HepG2 (cell line): ENCODE measurements at regions not wholly inside any gene's neighbourhood (a gene's known extent, or its start where the extent isn't known, plus 50 kb on each side); places are given as distances from the start of the nearest gene placed in this dataset.

Experiments
- ATAC-seq: fragments of 200-7000 bp; cut with Tn5 transposase; 3 replicates; pipeline ENCODE4 v1.9.1; 2020; ENCODE audit warnings: mild to moderate bottlenecking, moderate library complexity
- BruUV-seq: library from RNA; stranded (reverse); fragments of 400-500 nt; replicated peaks from 2 replicates; lab custom pipeline; 2021; lab: Mats Ljungman, UMichigan
- CTCF ChIA-PET: fragments of 300-600 bp; formaldehyde crosslinking; extraction: SDS; loops from one replicate; lab custom pipeline; 2021; ENCODE audit warnings: low total read pairs, inconsistent platforms, low intra/inter-chr PET ratio; lab: Yijun Ruan, JAX
- POLR2A ChIA-PET: fragments of 350-600 bp; sonication (Branson Sonifier 250); formaldehyde crosslinking; loops from one replicate; lab custom pipeline; 2020; ENCODE audit warnings: antibody characterized with exemption, inconsistent platforms; lab: Yijun Ruan, JAX
- DNase-seq: peaks from one replicate; pipeline ENCODE4 v3.0.0-alpha.2; 2015; ENCODE audit warnings: low spot score
- FAIRE-seq: peaks from 3 replicates; lab custom pipeline; 2011; peaks lifted over from hg19 to GRCh38; lab: Jason Lieb, UNC
- H2AFZ ChIP-seq: one replicate; pipeline ENCODE4 v1.6.1; 2011; ENCODE audit warnings: low read length, inconsistent platforms
- H3K27ac ChIP-seq: fragments of 300-600 bp; 3 replicates; pipeline ENCODE4 v1.8.0; 2011; ENCODE audit warnings: mixed run types, mild to moderate bottlenecking, mixed read lengths, low read length, inconsistent platforms; ENCODE audit not compliant: insufficient read depth; ENCODE audit errors: extremely low read length
- H3K27me3 ChIP-seq, 2 experiments: fragments of 200-600 bp in 1 of 2; 2 replicates in 1 of 2; 3 replicates in 1 of 2; pipeline versions ENCODE4 v1.6.0 to v1.8.0; 2011; ENCODE audit warnings: low read length in 2 of 2, mild to moderate bottlenecking in 2 of 2, moderate library complexity in 2 of 2, inconsistent platforms in 1 of 2; ENCODE audit not compliant: insufficient read depth in 2 of 2, control insufficient read depth in 1 of 2
- H3K36me3 ChIP-seq, 2 experiments: fragments of 200-600 bp in 1 of 2; replicated peaks in 1 of 2; 2 replicates in 1 of 2; 3 replicates in 1 of 2; pipeline versions ENCODE4 v1.5.1 to v1.8.0; 2011; ENCODE audit warnings: low read length in 2 of 2, inconsistent platforms in 1 of 2; ENCODE audit not compliant: insufficient read depth in 2 of 2, control insufficient read depth in 1 of 2
- H3K4me1 ChIP-seq: 2 replicates; pipeline ENCODE4 v1.5.1; 2012; ENCODE audit warnings: low read length, inconsistent platforms; ENCODE audit not compliant: insufficient read depth
- H3K4me2 ChIP-seq: 2 replicates; pipeline ENCODE4 v1.6.0; 2011; ENCODE audit warnings: low read depth, low read length, inconsistent platforms
- H3K4me3 ChIP-seq, 3 experiments: fragments of 200-600 bp in 1 of 3; sonication (generic), shearing (Covaris generic) in 1 of 3; replicated peaks in 1 of 3; 2 replicates each; pipeline ENCODE4 v1.5.1; 2011 to 2016; ENCODE audit warnings: low read length in 3 of 3, inconsistent platforms in 2 of 3, low read depth in 2 of 3, mild to moderate bottlenecking in 2 of 3, control low read depth in 1 of 3, mixed read lengths in 1 of 3; ENCODE audit not compliant: insufficient read depth in 1 of 3
- H3K79me2 ChIP-seq: one replicate; pipeline ENCODE4 v1.6.1; 2011; ENCODE audit warnings: low read length, inconsistent platforms; ENCODE audit not compliant: insufficient read depth
- H3K9ac ChIP-seq: 2 replicates; pipeline ENCODE4 v1.6.0; 2011; ENCODE audit warnings: mild to moderate bottlenecking, low read depth, low read length, inconsistent platforms; ENCODE audit not compliant: insufficient read depth
- H3K9me3 ChIP-seq: 2 replicates; pipeline ENCODE4 v1.5.1; 2012; ENCODE audit warnings: mild to moderate bottlenecking, low read length
- H4K20me1 ChIP-seq: 2 replicates; pipeline ENCODE4 v1.6.0; 2011; ENCODE audit warnings: inconsistent platforms, mild to moderate bottlenecking, low read length, moderate library complexity; ENCODE audit not compliant: insufficient read depth
- CC2D1A ChIP-seq: sonication (generic); formaldehyde crosslinking; IDR thresholded peaks from 2 replicates; pipeline ENCODE4 v1.8.1; 2023; ENCODE audit warnings: mild to moderate bottlenecking, missing genetic modification reagents
- GPBP1L1 ChIP-seq: sonication (generic); formaldehyde crosslinking; IDR thresholded peaks from 2 replicates; pipeline ENCODE4 v1.5.0; 2020; ENCODE audit warnings: mild to moderate bottlenecking, missing genetic modification reagents
- JDP2 ChIP-seq: sonication (generic); formaldehyde crosslinking; IDR thresholded peaks from 2 replicates; pipeline ENCODE4 v1.8.1; 2022; ENCODE audit warnings: missing genetic modification reagents, borderline replicate concordance
- NBN ChIP-seq: fragments of 450-650 bp; conservative IDR thresholded peaks from 2 replicates; pipeline ENCODE4 v1.6.1; 2017
- RARG ChIP-seq: sonication (generic); formaldehyde crosslinking; IDR thresholded peaks from 2 replicates; pipeline ENCODE4 v1.4.0; 2020; ENCODE audit warnings: low read depth, mild to moderate bottlenecking, missing genetic modification reagents
- SIN3A ChIP-seq: IDR thresholded peaks from 2 replicates; pipeline ENCODE4 v1.6.1; 2011; ENCODE audit warnings: low read depth, mild to moderate bottlenecking, control low read depth, low read length, borderline replicate concordance
- ZBTB34 ChIP-seq: sonication (generic); formaldehyde crosslinking; IDR thresholded peaks from 2 replicates; pipeline ENCODE4 v1.8.0; 2022; ENCODE audit warnings: mild to moderate bottlenecking, missing genetic modification reagents
- ZNF124 ChIP-seq: sonication (generic); formaldehyde crosslinking; IDR thresholded peaks from 2 replicates; pipeline ENCODE4 v1.4.0; 2020; ENCODE audit warnings: missing genetic modification reagents
- ZNF142 ChIP-seq: sonication (generic); formaldehyde crosslinking; IDR thresholded peaks from 2 replicates; pipeline ENCODE4 v1.4.0; 2020; ENCODE audit warnings: missing genetic modification reagents
- ZNF263 ChIP-seq: sonication (generic); formaldehyde crosslinking; IDR thresholded peaks from 2 replicates; pipeline ENCODE4 v1.4.0; 2020; ENCODE audit warnings: missing genetic modification reagents
- ZNF296 ChIP-seq: sonication (generic); formaldehyde crosslinking; conservative IDR thresholded peaks from 2 replicates; pipeline ENCODE4 v1.5.0; 2020; ENCODE audit warnings: mild to moderate bottlenecking, missing genetic modification reagents
- ZNF670 ChIP-seq: sonication (generic); formaldehyde crosslinking; IDR thresholded peaks from 2 replicates; pipeline ENCODE4 v1.8.0; 2022; ENCODE audit warnings: mild to moderate bottlenecking, missing genetic modification reagents, borderline replicate concordance
- WGBS: methylation state at CpG from one replicate; pipeline ENCODE4 v1.1.6; 2017; ENCODE audit warnings: low lambda C conversion rate; 5-methylcytosine and 5-hydroxymethylcytosine counted together
- in situ Hi-C: cut with HindIII; loops from 2 replicates; pipeline ENCODE4 v1.10.0; 2017; ENCODE audit warnings: low pct_unique_long_range_greater_than_20kb; ENCODE audit not compliant: extremely low pct_ligation_motif_present
- intact Hi-C: fragments of 100-400 bp; cut with micrococcal nuclease; formaldehyde crosslinking; loops from one replicate; pipeline ENCODE4 v1.10.0; 2022; ENCODE audit not compliant: unreplicated experiment

- ATAC-seq (no peak), DNase-seq (no peak), FAIRE-seq (no peak)
- in situ Hi-C loops: no loop called here
- intact Hi-C loops: no loop called here
- TF ChIP-seq NBN: no peak
- no peak for TF ChIP-seq GPBP1L1 (CRISPR knock-in tag)
- TF ChIP-seq JDP2 (CRISPR knock-in tag): no peak
- no peak for TF ChIP-seq ZNF670 (CRISPR knock-in tag)
- TF ChIP-seq ZNF124 (CRISPR knock-in tag): no peak
- no peak for TF ChIP-seq ZNF296 (CRISPR knock-in tag)
- TF ChIP-seq RARG (CRISPR knock-in tag): no peak
- CTCF ChIA-PET: no interaction called here
- H3K9me3 ChIP-seq: peaks cover 69% of the 10 kb centered on the region
- POLR2A ChIA-PET: no interaction called here
- no peaks in the 10 kb centered on the region for H3K27me3 ChIP-seq
- H3K4me2 ChIP-seq: no peak overlapping the region
- H2AFZ ChIP-seq: no peak overlapping the region
- no peaks in the 10 kb centered on the region for H3K36me3 ChIP-seq
- no peaks in the 10 kb centered on the region for H4K20me1 ChIP-seq
- no peaks in the 10 kb centered on the region for H3K79me2 ChIP-seq
- H3K4me3 ChIP-seq: no peak overlapping the region
- H3K4me1 ChIP-seq: no peaks in the 10 kb centered on the region
- BruUV-seq: no TSS peak
- H3K9ac ChIP-seq: no peak overlapping the region
- H3K27ac ChIP-seq: no peak overlapping the region
Measured at GRCh38 chr5:62964428-62964827, 385.8 kb downstream of the LRRC70 start.

GRCh38 chr5:62960781-62961180, 382.2 kb downstream of the LRRC70 start:
- CTCF ChIA-PET: no interaction called here
- Histone ChIP-seq H3K79me2 (no peaks in the 10 kb centered on the region), H3K9me3 (peaks cover 59% of the 10 kb centered on the region), H4K20me1 (no peaks in the 10 kb centered on the region), H3K4me3 (no peak overlapping the region), H3K27ac (no peak overlapping the region), H2AFZ (no peak overlapping the region), H3K36me3 (no peaks in the 10 kb centered on the region), H3K4me1 (no peaks in the 10 kb centered on the region), H3K9ac (no peak overlapping the region), H3K4me2 (no peak overlapping the region), H3K27me3 (no peaks in the 10 kb centered on the region)
- ATAC-seq (no peak), DNase-seq (no peak), FAIRE-seq (no peak)
- in situ Hi-C loops: no loop called here
- WGBS: 0% methylated on average over 2 of the region's 2 CpGs
- BruUV-seq: no TSS peak
- POLR2A ChIA-PET: no interaction called here
- intact Hi-C loops: no loop called here
- TF ChIP-seq ZBTB34 (no peak), ZNF142 (no peak), ZNF263 (CRISPR knock-in tag) (no peak), CC2D1A (no peak), SIN3A (no peak)
